Smooth muscle cell (in vitro differentiated cells): ENCODE measurements at regions not wholly inside any gene's neighbourhood (a gene's known extent, or its start where the extent isn't known, plus 50 kb on each side); places are given as distances from the start of the nearest gene placed in this dataset.

Experiments
- DNase-seq: peaks from one replicate; lab custom pipeline; 2025; ENCODE audit not compliant: unreplicated experiment; lab: John Stamatoyannopoulos, UW
- H2AFZ ChIP-seq: fragments of 200-600 bp; sonication (generic); 2 replicates; pipeline ENCODE4 v1.6.0; 2016; ENCODE audit warnings: antibody characterized with exemption, low read depth, mild to moderate bottlenecking
- H3F3A ChIP-seq: fragments of 200-600 bp; sonication (generic); 2 replicates; pipeline ENCODE4 v1.6.0; 2017; ENCODE audit warnings: antibody characterized with exemption, low read depth
- H3K27ac ChIP-seq: fragments of 200-600 bp; sonication (generic); 2 replicates; pipeline ENCODE4 v1.5.1; 2016; ENCODE audit warnings: low read depth, mild to moderate bottlenecking
- H3K27me3 ChIP-seq: fragments of 200-600 bp; sonication (generic); 2 replicates; pipeline ENCODE4 v1.6.1; 2016; ENCODE audit warnings: low read depth, mild to moderate bottlenecking
- H3K36me3 ChIP-seq: fragments of 200-600 bp; sonication (generic); 2 replicates; pipeline ENCODE4 v1.5.1; 2016; ENCODE audit warnings: low read depth
- H3K4me1 ChIP-seq: fragments of 200-600 bp; sonication (generic); 2 replicates; pipeline ENCODE4 v1.5.1; 2016; ENCODE audit warnings: low read depth
- H3K4me2 ChIP-seq: fragments of 200-600 bp; sonication (generic); 2 replicates; pipeline ENCODE4 v1.6.0; 2016; ENCODE audit warnings: mild to moderate bottlenecking
- H3K4me3 ChIP-seq: fragments of 200-600 bp; sonication (generic); 2 replicates; pipeline ENCODE4 v1.5.1; 2016; ENCODE audit warnings: mild to moderate bottlenecking
- H3K79me2 ChIP-seq: fragments of 200-600 bp; sonication (generic); 2 replicates; pipeline ENCODE4 v1.6.0; 2016; ENCODE audit warnings: low read depth, mild to moderate bottlenecking
- H3K9ac ChIP-seq: fragments of 200-600 bp; sonication (generic); 2 replicates; pipeline ENCODE4 v1.6.0; 2016; ENCODE audit warnings: low read depth
- H3K9me3 ChIP-seq: fragments of 200-600 bp; sonication (generic); replicated peaks from 2 replicates; pipeline ENCODE4 v1.5.1; 2016; ENCODE audit warnings: low read depth
- H4K20me1 ChIP-seq: fragments of 200-600 bp; sonication (generic); 2 replicates; pipeline ENCODE4 v1.6.0; 2016; ENCODE audit warnings: low read depth
- CTCF ChIP-seq: fragments of 200-600 bp; sonication (generic); IDR thresholded peaks from 2 replicates; pipeline ENCODE4 v1.5.1; 2017; ENCODE audit warnings: borderline replicate concordance, mild to moderate bottlenecking, antibody characterized with exemption; ENCODE audit not compliant: insufficient read depth, poor library complexity, severe bottlenecking
- WGBS: methylation state at CpG from one replicate; pipeline ENCODE4 v1.1.7; 2016; ENCODE audit warnings: low lambda C conversion rate; 5-methylcytosine and 5-hydroxymethylcytosine counted together

- WGBS = 3% methylated on average over 1 of the region's 1 CpG
- no peaks in the 10 kb centered on the region for H3K27me3 ChIP-seq
- no peak for DNase-seq
Observed at GRCh38 chr3:186461141-186461540, 83.0 kb downstream of the CRYGS start.

GRCh38 chr3:186459108-186459467 is 85.1 kb downstream of the CRYGS start:
- no peak for TF ChIP-seq CTCF
- Histone ChIP-seq H3K9me3 (no peaks in the 10 kb centered on the region), H3K9ac (no peak overlapping the region), H3F3A (peaks cover 9% of the 10 kb centered on the region), H3K4me2 (peak overlapping the region; percentile 10), H3K4me1 (peaks cover 41% of the 10 kb centered on the region), H3K27me3 (no peaks in the 10 kb centered on the region), H4K20me1 (no peaks in the 10 kb centered on the region), H3K27ac (peak overlapping the region; percentile 9), H3K36me3 (no peaks in the 10 kb centered on the region), H3K79me2 (no peaks in the 10 kb centered on the region), H3K4me3 (no peak overlapping the region), H2AFZ (no peak overlapping the region)
- no peak for DNase-seq
- 41% methylated on average over 2 of the region's 2 CpGs for WGBS

More at GRCh38 chr3:186461141-186461540, 83.0 kb downstream of the CRYGS start:
- Histone ChIP-seq H3K4me1 (peaks cover 36% of the 10 kb centered on the region), H3F3A (peaks cover 9% of the 10 kb centered on the region), H3K79me2 (no peaks in the 10 kb centered on the region), H3K4me2 (peak overlapping the region; percentile 34), H3K9me3 (no peaks in the 10 kb centered on the region), H3K9ac (no peak overlapping the region), H2AFZ (no peak overlapping the region), H3K27ac (peak overlapping the region; percentile 12), H3K36me3 (no peaks in the 10 kb centered on the region), H3K4me3 (no peak overlapping the region), H4K20me1 (no peaks in the 10 kb centered on the region)
- TF ChIP-seq CTCF = no peak

GRCh38 chr3:186458306-186459107 is 85.7 kb downstream of the CRYGS start:
- H3K4me3 ChIP-seq = no peak overlapping the region
- H3K4me2 ChIP-seq = peak overlapping the region; percentile 10
- TF ChIP-seq CTCF = no peak
- H2AFZ ChIP-seq = no peak overlapping the region
- 49% methylated on average over 6 of the region's 6 CpGs for WGBS
- no peaks in the 10 kb centered on the region for H4K20me1 ChIP-seq
- DNase-seq = no peak
- no peaks in the 10 kb centered on the region for H3K79me2 ChIP-seq
- no peaks in the 10 kb centered on the region for H3K27me3 ChIP-seq
- H3F3A ChIP-seq = peaks cover 9% of the 10 kb centered on the region
- peak overlapping the region; percentile 9 for H3K27ac ChIP-seq
- H3K9me3 ChIP-seq = no peaks in the 10 kb centered on the region
- H3K36me3 ChIP-seq = no peaks in the 10 kb centered on the region
- no peak overlapping the region for H3K9ac ChIP-seq
- peaks cover 44% of the 10 kb centered on the region for H3K4me1 ChIP-seq

GRCh38 chr3:186457236-186457635 is 86.9 kb downstream of the CRYGS start:
- Histone ChIP-seq H2AFZ (no peak overlapping the region), H3K27ac (no peak overlapping the region), H3K36me3 (no peaks in the 10 kb centered on the region), H3K9me3 (no peaks in the 10 kb centered on the region), H3K4me3 (no peak overlapping the region), H3K79me2 (no peaks in the 10 kb centered on the region), H3F3A (peaks cover 9% of the 10 kb centered on the region), H3K4me1 (peaks cover 56% of the 10 kb centered on the region), H3K9ac (no peak overlapping the region), H3K27me3 (no peaks in the 10 kb centered on the region), H3K4me2 (no peak overlapping the region), H4K20me1 (no peaks in the 10 kb centered on the region)
- WGBS = 69% methylated on average over 5 of the region's 5 CpGs
- TF ChIP-seq CTCF = no peak
- no peak for DNase-seq
